Testis (tissue), 2 donors: ENCODE measurements at regions not wholly inside any gene's neighbourhood (a gene's known extent, or its start where the extent isn't known, plus 50 kb on each side); places are given as distances from the start of the nearest gene placed in this dataset.

ENCODE experiments used
- DNase-seq: peaks from one replicate; pipeline ENCODE4 v3.0.0-alpha.2; 2019
- H3K27ac ChIP-seq, 2 donors: fragments of 200-600 bp; sonication (generic); one replicate each; pipeline ENCODE4 v1.5.1; 2019
- H3K27me3 ChIP-seq: fragments of 200-600 bp; sonication (generic); one replicate; pipeline ENCODE4 v1.5.1; 2019
- H3K36me3 ChIP-seq: fragments of 200-600 bp; sonication (generic); one replicate; pipeline ENCODE4 v1.5.1; 2017; ENCODE audit warnings: low read depth; ENCODE audit errors: missing control alignments
- H3K4me1 ChIP-seq: fragments of 200-600 bp; sonication (generic); one replicate; pipeline ENCODE4 v1.5.1; 2019
- H3K4me3 ChIP-seq, 2 donors: fragments of 200-600 bp; sonication (generic); one replicate each; pipeline ENCODE4 v1.5.1; 2017 to 2019
- H3K9me3 ChIP-seq: fragments of 200-600 bp; sonication (generic); one replicate; pipeline ENCODE4 v1.5.1; 2017
- POLR2A ChIP-seq: fragments of 450-650 bp; IDR thresholded peaks from one replicate; pipeline ENCODE4 v1.6.1; 2017; ENCODE audit warnings: antibody characterized with exemption, mild to moderate bottlenecking, moderate library complexity
- WGBS, 2 donors: methylation state at CpG; one replicate each; pipeline ENCODE4 v1.1.5; 2018; 5-methylcytosine and 5-hydroxymethylcytosine counted together
- intact Hi-C: fragments of 100-400 bp; cut with DNase I; formaldehyde crosslinking; loops from one replicate; pipeline ENCODE4 v1.15.1; 2023; ENCODE audit warnings: low total_unique reads
- TF ChIP-seq, protein P1 (sequence below), 3 experiments: fragments of 450-650 bp in 2 of 3; fragments of 200-600 bp in 1 of 3; sonication (generic) in 1 of 3; IDR thresholded peaks; one replicate each; pipeline ENCODE4 v1.5.1; 2016 to 2019; ENCODE audit warnings: antibody characterized with exemption in 3 of 3, mild to moderate bottlenecking in 2 of 3, moderate library complexity in 1 of 3

DNA sequence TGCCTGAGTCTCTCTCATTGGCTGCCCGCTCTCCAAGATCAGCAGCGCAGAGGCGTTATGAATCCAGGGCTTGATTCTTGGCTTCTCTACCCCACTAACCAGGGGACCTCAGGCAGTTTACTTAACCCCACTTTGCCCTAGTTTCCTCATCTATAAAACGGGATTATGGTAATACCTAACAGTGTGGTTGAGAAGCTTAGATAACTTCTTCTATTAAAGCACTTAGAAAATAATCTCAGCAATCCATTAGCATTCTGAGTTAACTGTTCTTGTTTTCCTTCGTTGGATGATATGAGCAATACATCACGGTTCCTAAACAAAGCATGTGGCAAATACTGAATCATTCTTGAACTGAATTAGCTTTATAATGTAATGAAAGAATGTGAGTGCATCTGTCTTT is 116.3 kb upstream of the FKBP1C start:
- TF ChIP-seq, protein P1, sequence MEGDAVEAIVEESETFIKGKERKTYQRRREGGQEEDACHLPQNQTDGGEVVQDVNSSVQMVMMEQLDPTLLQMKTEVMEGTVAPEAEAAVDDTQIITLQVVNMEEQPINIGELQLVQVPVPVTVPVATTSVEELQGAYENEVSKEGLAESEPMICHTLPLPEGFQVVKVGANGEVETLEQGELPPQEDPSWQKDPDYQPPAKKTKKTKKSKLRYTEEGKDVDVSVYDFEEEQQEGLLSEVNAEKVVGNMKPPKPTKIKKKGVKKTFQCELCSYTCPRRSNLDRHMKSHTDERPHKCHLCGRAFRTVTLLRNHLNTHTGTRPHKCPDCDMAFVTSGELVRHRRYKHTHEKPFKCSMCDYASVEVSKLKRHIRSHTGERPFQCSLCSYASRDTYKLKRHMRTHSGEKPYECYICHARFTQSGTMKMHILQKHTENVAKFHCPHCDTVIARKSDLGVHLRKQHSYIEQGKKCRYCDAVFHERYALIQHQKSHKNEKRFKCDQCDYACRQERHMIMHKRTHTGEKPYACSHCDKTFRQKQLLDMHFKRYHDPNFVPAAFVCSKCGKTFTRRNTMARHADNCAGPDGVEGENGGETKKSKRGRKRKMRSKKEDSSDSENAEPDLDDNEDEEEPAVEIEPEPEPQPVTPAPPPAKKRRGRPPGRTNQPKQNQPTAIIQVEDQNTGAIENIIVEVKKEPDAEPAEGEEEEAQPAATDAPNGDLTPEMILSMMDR (IDR thresholded peaks at IDR 0.05), result no peak
- TF ChIP-seq POLR2A, result no peak
- no peaks in the 10 kb centered on the region for H3K4me1 ChIP-seq

DNA sequence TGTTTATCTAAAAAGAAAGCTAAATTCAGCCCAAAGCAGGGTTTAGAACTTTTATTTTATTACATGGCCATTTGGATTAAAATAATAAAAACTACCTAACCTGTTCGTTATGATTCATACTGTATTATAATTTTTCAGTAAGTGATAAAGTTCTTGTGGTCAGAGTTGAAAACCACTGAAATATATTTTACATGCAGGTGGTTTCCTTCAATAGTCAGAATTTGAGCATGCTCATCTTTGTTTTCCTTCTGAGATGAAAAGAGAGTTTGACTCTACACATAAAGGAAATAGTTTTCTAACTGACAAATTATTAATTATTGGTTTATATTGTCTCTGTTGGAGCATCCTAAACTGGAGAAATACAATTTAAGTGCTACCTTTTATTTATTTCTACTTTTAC is 114.0 kb upstream of the FKBP1C start:
- intact Hi-C loops, result no loop called here
- TF ChIP-seq, protein P1 (IDR thresholded peaks at IDR 0.05), result no peak
- no peak for TF ChIP-seq POLR2A
- H3K27ac ChIP-seq, result no peak overlapping the region
- no peaks in the 10 kb centered on the region for H3K9me3 ChIP-seq
- no peaks in the 10 kb centered on the region for H3K36me3 ChIP-seq
- WGBS, 2 donors, result 0 to 2% methylated on average over 1 of the region's 1 CpG
- H3K27me3 ChIP-seq, result no peaks in the 10 kb centered on the region
- DNase-seq, result no peak
- H3K4me3 ChIP-seq, result no peak overlapping the region
- H3K4me1 ChIP-seq, result no peaks in the 10 kb centered on the region

More for the DNA sequence above, 116.3 kb upstream of the FKBP1C start:
- H3K36me3 ChIP-seq, result no peaks in the 10 kb centered on the region
- H3K27ac ChIP-seq, result no peak overlapping the region
- WGBS, 2 donors, result 71 to 82% methylated on average over 6 of the region's 6 CpGs
- H3K9me3 ChIP-seq, result no peaks in the 10 kb centered on the region
- H3K27me3 ChIP-seq, result no peaks in the 10 kb centered on the region
- intact Hi-C loops, result no loop called here
- no peak overlapping the region for H3K4me3 ChIP-seq
- DNase-seq, result no peak

DNA sequence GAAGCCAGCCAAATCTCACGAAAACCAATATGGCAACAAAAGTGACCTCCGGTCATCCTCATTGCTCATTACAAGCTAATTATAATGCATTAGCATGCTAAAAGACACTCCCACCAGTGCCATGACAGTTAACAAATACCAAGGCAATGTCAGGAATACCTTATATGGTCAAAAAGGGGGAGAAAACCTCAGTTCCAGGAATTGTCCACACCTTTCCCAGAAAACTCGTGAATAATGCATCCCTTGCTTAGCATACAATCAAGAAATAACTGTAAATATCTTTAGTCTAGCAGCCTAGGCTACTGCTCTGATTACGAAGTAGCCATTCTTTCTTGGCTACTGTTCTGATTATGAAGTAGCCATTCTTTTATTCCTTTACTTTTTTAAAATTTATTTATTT is 112.5 kb upstream of the FKBP1C start:
- no peaks in the 10 kb centered on the region for H3K4me1 ChIP-seq
- no peak overlapping the region for H3K4me3 ChIP-seq
- H3K36me3 ChIP-seq, result no peaks in the 10 kb centered on the region
- 62 to 63% methylated on average over 4 of the region's 4 CpGs for WGBS, 2 donors
- intact Hi-C loops, result no loop called here
- TF ChIP-seq, protein P1 (IDR thresholded peaks at IDR 0.05), result no peak
- TF ChIP-seq POLR2A, result no peak
- DNase-seq, result no peak
- no peaks in the 10 kb centered on the region for H3K9me3 ChIP-seq
- no peaks in the 10 kb centered on the region for H3K27me3 ChIP-seq
- no peak overlapping the region for H3K27ac ChIP-seq

DNA sequence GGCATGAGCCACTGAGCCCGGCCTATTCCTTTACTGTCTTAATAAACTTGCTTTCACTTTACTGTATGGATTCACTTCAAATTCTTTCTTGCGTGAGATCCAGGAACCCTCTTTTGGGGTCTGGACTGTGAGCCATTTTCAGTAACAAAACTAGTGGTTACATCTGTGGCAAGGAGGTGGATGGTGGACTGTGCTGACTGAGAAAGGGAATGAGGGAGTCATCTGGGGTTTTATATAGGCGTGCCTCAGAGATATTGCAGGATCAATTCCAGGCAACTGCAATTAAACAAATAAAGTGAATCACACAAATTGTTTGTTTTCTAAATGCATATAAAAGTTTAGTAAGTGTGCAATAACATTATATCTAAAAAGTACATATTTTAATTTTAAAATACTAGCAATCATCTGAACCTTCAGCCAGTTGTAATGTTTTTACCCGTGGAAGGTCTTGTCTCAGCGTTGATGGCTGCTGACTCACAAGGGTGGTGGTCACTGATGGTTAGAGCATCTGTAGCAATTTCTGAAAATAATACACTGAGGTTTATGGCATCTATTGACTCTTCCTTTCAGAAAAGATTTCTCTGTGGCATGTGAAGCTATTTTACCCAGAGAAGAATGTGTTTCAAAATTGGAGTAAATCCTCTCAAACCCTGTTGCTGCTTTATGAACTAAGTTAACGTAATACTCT is 111.4 kb upstream of the FKBP1C start:
- 86 to 90% methylated on average over 6 of the region's 6 CpGs for WGBS, 2 donors
- no peak overlapping the region for H3K4me3 ChIP-seq
- no peaks in the 10 kb centered on the region for H3K27me3 ChIP-seq
- DNase-seq, result no peak
- H3K9me3 ChIP-seq, result no peaks in the 10 kb centered on the region
- no peaks in the 10 kb centered on the region for H3K4me1 ChIP-seq
- no peak for TF ChIP-seq POLR2A
- TF ChIP-seq, protein P1 (IDR thresholded peaks at IDR 0.05), result no peak
- no peaks in the 10 kb centered on the region for H3K36me3 ChIP-seq
- no peak overlapping the region for H3K27ac ChIP-seq
- intact Hi-C loops, result no loop called here

DNA sequence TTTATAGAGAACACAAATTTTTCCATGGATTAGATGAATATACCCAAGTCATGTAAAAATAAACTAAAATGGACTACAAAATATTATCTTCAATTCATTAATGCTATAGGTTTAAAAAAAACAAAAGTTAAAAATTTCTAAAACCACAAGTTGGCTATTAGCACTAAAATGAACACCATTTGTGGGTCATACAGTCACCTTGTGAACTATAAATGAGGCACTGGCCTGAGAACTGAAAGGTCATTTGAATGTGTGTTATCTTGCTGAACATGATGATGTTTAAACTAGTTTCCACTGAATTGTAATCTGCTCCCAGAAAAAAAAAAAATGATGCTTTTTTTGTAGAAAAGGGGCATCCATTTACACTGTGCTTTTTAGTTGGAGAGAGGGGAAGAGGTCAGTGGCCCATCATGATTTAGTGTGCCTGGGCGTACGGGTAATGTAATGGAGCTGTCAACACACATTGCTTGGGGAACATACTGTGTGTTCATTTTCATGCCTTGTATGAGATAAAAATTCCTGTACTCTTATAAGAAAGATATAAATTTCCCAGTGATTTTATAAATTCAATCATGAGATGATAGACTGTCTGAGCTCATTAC is 96.6 kb upstream of the FKBP1C start:
- Histone ChIP-seq H3K36me3 (no peaks in the 10 kb centered on the region), H3K9me3 (no peaks in the 10 kb centered on the region), H3K27ac (no peak overlapping the region), H3K4me3 (no peak overlapping the region), H3K27me3 (no peaks in the 10 kb centered on the region), H3K4me1 (no peaks in the 10 kb centered on the region)
- intact Hi-C loops, result no loop called here
- no peak for DNase-seq
- TF ChIP-seq, protein P1 (IDR thresholded peaks at IDR 0.05), result no peak
- TF ChIP-seq POLR2A, result no peak
- 41 to 47% methylated on average over 2 of the region's 2 CpGs for WGBS, 2 donors
